Astrocyte (in vitro differentiated cells and primary cell): ENCODE measurements at regions not wholly inside any gene's neighbourhood (a gene's known extent, or its start where the extent isn't known, plus 50 kb on each side); places are given as distances from the start of the nearest gene placed in this dataset.
"Not testable (repeated sequence)": the region's sequence is repeated elsewhere in the genome, so short reads cannot be mapped to it uniquely, and the experiment has no call there.

ENCODE experiments used
- DNase-seq: peaks from one replicate; pipeline ENCODE4 v3.0.0-alpha.2; 2010; ENCODE audit warnings: low read depth
- FAIRE-seq: peaks from 2 replicates; lab custom pipeline; 2011; peaks lifted over from hg19 to GRCh38; lab: Jason Lieb, UNC
- H2AFZ ChIP-seq: 2 replicates; pipeline ENCODE4 v1.6.0; 2012; ENCODE audit warnings: low read depth, low read length, inconsistent platforms
- H3K27ac ChIP-seq: 2 replicates; pipeline ENCODE4 v1.5.1; 2011; ENCODE audit warnings: low read depth, low read length, inconsistent platforms
- H3K27me3 ChIP-seq: 2 replicates; pipeline ENCODE4 v1.6.0; 2011; ENCODE audit warnings: low read length, inconsistent platforms; ENCODE audit not compliant: insufficient read depth
- H3K36me3 ChIP-seq: 2 replicates; pipeline ENCODE4 v1.5.1; 2011; ENCODE audit warnings: low read length, inconsistent platforms; ENCODE audit not compliant: insufficient read depth
- H3K4me1 ChIP-seq: 2 replicates; pipeline ENCODE4 v1.5.1; 2011; ENCODE audit warnings: low read length, inconsistent platforms; ENCODE audit not compliant: insufficient read depth
- H3K4me2 ChIP-seq: 2 replicates; pipeline ENCODE4 v1.6.0; 2012; ENCODE audit warnings: low read length, inconsistent platforms
- H3K4me3 ChIP-seq: 2 replicates; pipeline ENCODE4 v1.5.1; 2011; ENCODE audit warnings: low read depth, mild to moderate bottlenecking, low read length, inconsistent platforms; ENCODE audit not compliant: insufficient read depth
- H3K79me2 ChIP-seq: 2 replicates; pipeline ENCODE4 v1.6.0; 2012; ENCODE audit warnings: mild to moderate bottlenecking, low read length, inconsistent platforms; ENCODE audit not compliant: insufficient read depth
- H3K9ac ChIP-seq: 2 replicates; pipeline ENCODE4 v1.6.0; 2012; ENCODE audit warnings: mild to moderate bottlenecking, low read length, inconsistent platforms
- H3K9me3 ChIP-seq: 2 replicates; pipeline ENCODE4 v1.5.1; 2012; ENCODE audit warnings: low read depth, mild to moderate bottlenecking, low read length, inconsistent platforms; ENCODE audit not compliant: insufficient read depth
- H4K20me1 ChIP-seq: 2 replicates; pipeline ENCODE4 v1.6.0; 2012; ENCODE audit warnings: low read length, inconsistent platforms; ENCODE audit not compliant: insufficient read depth
- H3K27ac Mint-ChIP-seq: one replicate; pipeline ENCODE4 v1.8.0; 2021; ENCODE audit warnings: mild to moderate bottlenecking, mixed read lengths; ENCODE audit not compliant: unreplicated experiment
- H3K27me3 Mint-ChIP-seq: one replicate; pipeline ENCODE4 v1.8.0; 2021; ENCODE audit warnings: low read depth, mixed read lengths; ENCODE audit not compliant: unreplicated experiment
- H3K36me3 Mint-ChIP-seq: one replicate; pipeline ENCODE4 v1.8.0; 2021; ENCODE audit warnings: low read depth, mixed read lengths; ENCODE audit not compliant: unreplicated experiment
- H3K4me1 Mint-ChIP-seq: one replicate; pipeline ENCODE4 v1.8.0; 2021; ENCODE audit warnings: low read depth, mixed read lengths; ENCODE audit not compliant: unreplicated experiment
- H3K4me3 Mint-ChIP-seq: one replicate; pipeline ENCODE4 v1.8.0; 2021; ENCODE audit warnings: mild to moderate bottlenecking, moderate library complexity, mixed read lengths; ENCODE audit not compliant: unreplicated experiment
- H3K9me3 Mint-ChIP-seq: one replicate; pipeline ENCODE4 v1.8.0; 2021; ENCODE audit warnings: mild to moderate bottlenecking, mixed read lengths; ENCODE audit not compliant: unreplicated experiment
- EZH2 ChIP-seq: IDR thresholded peaks from 2 replicates; pipeline ENCODE4 v1.6.1; 2012; ENCODE audit warnings: mild to moderate bottlenecking, low read length, inconsistent platforms; ENCODE audit not compliant: insufficient read depth
- TF ChIP-seq, protein P1 (sequence below): IDR thresholded peaks from 2 replicates; pipeline ENCODE4 v1.5.1; 2011; ENCODE audit warnings: low read depth, mild to moderate bottlenecking, inconsistent platforms, low read length, moderate library complexity; ENCODE audit not compliant: insufficient read depth

- no peak overlapping the region for H3K9ac ChIP-seq
- no peak overlapping the region for H3K27ac Mint-ChIP-seq
- peaks cover 6% of the 10 kb centered on the region for H3K4me1 Mint-ChIP-seq
- no peaks in the 10 kb centered on the region for H4K20me1 ChIP-seq
- no peaks in the 10 kb centered on the region for H3K27me3 ChIP-seq
- FAIRE-seq (no peak), DNase-seq (no peak)
- H2AFZ ChIP-seq: no peak overlapping the region
- H3K79me2 ChIP-seq: no peaks in the 10 kb centered on the region
- H3K27me3 Mint-ChIP-seq: no peaks in the 10 kb centered on the region
- peaks cover 3% of the 10 kb centered on the region for H3K9me3 Mint-ChIP-seq
- no peak for TF ChIP-seq EZH2
- TF ChIP-seq, protein P1, sequence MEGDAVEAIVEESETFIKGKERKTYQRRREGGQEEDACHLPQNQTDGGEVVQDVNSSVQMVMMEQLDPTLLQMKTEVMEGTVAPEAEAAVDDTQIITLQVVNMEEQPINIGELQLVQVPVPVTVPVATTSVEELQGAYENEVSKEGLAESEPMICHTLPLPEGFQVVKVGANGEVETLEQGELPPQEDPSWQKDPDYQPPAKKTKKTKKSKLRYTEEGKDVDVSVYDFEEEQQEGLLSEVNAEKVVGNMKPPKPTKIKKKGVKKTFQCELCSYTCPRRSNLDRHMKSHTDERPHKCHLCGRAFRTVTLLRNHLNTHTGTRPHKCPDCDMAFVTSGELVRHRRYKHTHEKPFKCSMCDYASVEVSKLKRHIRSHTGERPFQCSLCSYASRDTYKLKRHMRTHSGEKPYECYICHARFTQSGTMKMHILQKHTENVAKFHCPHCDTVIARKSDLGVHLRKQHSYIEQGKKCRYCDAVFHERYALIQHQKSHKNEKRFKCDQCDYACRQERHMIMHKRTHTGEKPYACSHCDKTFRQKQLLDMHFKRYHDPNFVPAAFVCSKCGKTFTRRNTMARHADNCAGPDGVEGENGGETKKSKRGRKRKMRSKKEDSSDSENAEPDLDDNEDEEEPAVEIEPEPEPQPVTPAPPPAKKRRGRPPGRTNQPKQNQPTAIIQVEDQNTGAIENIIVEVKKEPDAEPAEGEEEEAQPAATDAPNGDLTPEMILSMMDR: no peak
- H3K4me3 ChIP-seq: no peak overlapping the region
- no peak overlapping the region for H3K27ac ChIP-seq
- H3K9me3 ChIP-seq: no peaks in the 10 kb centered on the region
- H3K36me3 Mint-ChIP-seq: no peaks in the 10 kb centered on the region
- H3K4me2 ChIP-seq: no peak overlapping the region
- no peaks in the 10 kb centered on the region for H3K36me3 ChIP-seq
- H3K4me3 Mint-ChIP-seq: no peak overlapping the region
- H3K4me1 ChIP-seq: no peaks in the 10 kb centered on the region
These were observed 61.1 kb downstream of the ID4 start for GRCh38 chr6:19898141-19898740.

DNA sequence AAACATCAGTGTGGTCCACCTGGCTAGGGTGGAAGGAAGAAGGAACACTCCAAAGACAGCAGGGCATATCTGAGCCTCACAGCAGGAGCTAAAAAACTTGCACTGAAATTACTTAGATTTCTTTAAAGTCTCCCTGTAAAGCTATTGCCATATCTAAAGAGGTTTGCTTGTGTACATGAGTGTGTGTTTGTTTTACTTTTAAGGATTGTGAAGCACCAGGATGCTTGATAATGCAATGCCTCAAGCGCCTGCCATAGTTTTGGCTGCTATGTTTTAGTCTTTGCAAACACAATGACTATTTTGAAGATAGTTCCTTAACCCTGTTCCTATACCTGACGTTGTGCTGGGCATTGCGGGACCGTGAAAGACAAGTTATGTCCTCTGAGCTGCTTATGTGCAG, 65.0 kb downstream of the ID4 start:
- H3K4me1 Mint-ChIP-seq: peaks cover 4% of the 10 kb centered on the region
- Histone ChIP-seq H3K9me3 (no peaks in the 10 kb centered on the region), H2AFZ (no peak overlapping the region), H3K79me2 (no peaks in the 10 kb centered on the region), H4K20me1 (no peaks in the 10 kb centered on the region), H3K4me2 (no peak overlapping the region), H3K9ac (no peak overlapping the region), H3K27me3 (no peaks in the 10 kb centered on the region), H3K36me3 (no peaks in the 10 kb centered on the region), H3K4me3 (no peak overlapping the region), H3K27ac (no peak overlapping the region), H3K4me1 (no peaks in the 10 kb centered on the region)
- no peak overlapping the region for H3K4me3 Mint-ChIP-seq
- H3K27me3 Mint-ChIP-seq: no peaks in the 10 kb centered on the region
- DNase-seq: no peak
- no peak for FAIRE-seq
- H3K36me3 Mint-ChIP-seq: no peaks in the 10 kb centered on the region
- no peak overlapping the region for H3K27ac Mint-ChIP-seq
- TF ChIP-seq EZH2: no peak
- TF ChIP-seq, protein P1: no peak
- peaks cover 3% of the 10 kb centered on the region for H3K9me3 Mint-ChIP-seq

DNA sequence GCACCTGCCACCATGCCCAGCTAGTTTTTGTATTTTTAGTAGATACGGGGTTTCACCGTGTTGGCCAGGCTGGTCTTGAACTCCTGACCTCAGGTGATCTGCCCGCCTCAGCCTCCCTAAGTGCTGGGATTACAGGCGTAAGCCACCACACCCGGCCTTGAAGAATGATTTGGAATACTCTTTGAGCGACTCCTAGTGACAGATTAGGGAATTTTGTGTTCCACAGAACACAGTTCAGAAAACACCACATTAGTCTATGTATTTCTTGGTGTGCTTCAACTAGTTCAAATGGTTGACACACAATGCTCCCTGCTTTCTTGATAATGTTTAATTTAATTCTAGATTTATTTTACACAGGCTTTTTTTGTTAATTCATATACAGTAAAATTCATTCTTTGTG, 67.2 kb downstream of the ID4 start:
- not testable (repeated sequence) for H2AFZ ChIP-seq, H3K27ac Mint-ChIP-seq, H3K27me3 ChIP-seq, H3K4me3 Mint-ChIP-seq, H3K36me3 ChIP-seq, H3K79me2 ChIP-seq, H3K27me3 Mint-ChIP-seq, FAIRE-seq, H3K4me3 ChIP-seq, H4K20me1 ChIP-seq, H3K27ac ChIP-seq, H3K9me3 Mint-ChIP-seq, H3K9me3 ChIP-seq, H3K4me1 ChIP-seq, H3K4me1 Mint-ChIP-seq, DNase-seq, H3K36me3 Mint-ChIP-seq, H3K9ac ChIP-seq, H3K4me2 ChIP-seq
